Testis (tissue), 2 donors: ENCODE measurements at regions not wholly inside any gene's neighbourhood (a gene's known extent, or its start where the extent isn't known, plus 50 kb on each side); places are given as distances from the start of the nearest gene placed in this dataset.

ENCODE experiments used
- CTCF ChIP-seq, 3 experiments: fragments of 450-650 bp in 2 of 3; fragments of 200-600 bp in 1 of 3; sonication (generic) in 1 of 3; IDR thresholded peaks; one replicate each; pipeline ENCODE4 v1.5.1; 2016 to 2019; ENCODE audit warnings: antibody characterized with exemption in 3 of 3, mild to moderate bottlenecking in 2 of 3, moderate library complexity in 1 of 3
- POLR2A ChIP-seq: fragments of 450-650 bp; IDR thresholded peaks from one replicate; pipeline ENCODE4 v1.6.1; 2017; ENCODE audit warnings: antibody characterized with exemption, mild to moderate bottlenecking, moderate library complexity

DNA sequence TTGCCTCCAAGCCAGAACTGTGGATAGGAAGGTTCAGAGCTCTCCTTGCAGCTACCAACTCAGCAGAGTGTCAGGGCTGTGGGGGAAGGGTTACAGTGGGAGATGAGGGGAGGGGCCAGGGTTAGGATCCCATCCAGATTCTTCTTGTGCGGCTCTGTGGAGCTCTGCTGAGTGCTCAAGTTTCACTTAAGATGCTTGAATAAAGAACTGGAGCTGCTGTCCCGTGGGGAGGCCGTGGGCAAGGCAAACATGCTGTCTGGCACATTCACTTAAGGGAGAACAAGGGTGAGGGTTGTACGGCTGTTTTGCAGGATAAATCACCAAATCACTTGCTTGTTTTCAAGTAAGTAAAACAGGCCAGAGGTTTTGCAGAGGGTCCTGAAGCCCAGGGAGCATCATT, 197.1 kb downstream of the FAM76B start:
- TF ChIP-seq CTCF (IDR thresholded peaks at IDR 0.05) (no peak), POLR2A (no peak)
